ENCODE measurements at regions not wholly inside any gene's neighbourhood (a gene's known extent, or its start where the extent isn't known, plus 50 kb on each side); places are given as distances from the start of the nearest gene placed in this dataset.

GRCh38 chr14:97318380-97318779, 521.2 kb downstream of the VRK1 start:
- Histone ChIP-seq H3K27ac (no peak overlapping the region), H3K4me3 (no peak overlapping the region), H3K36me3 (no peaks in the 10 kb centered on the region)

GRCh38 chr14:97319691-97320090, 522.5 kb downstream of the VRK1 start:
- H3K9me3 ChIP-seq = peaks cover 0 to 7% of the 10 kb centered on the region in 2 donors
- H3K27me3 ChIP-seq = no peaks in the 10 kb centered on the region
- no peaks in the 10 kb centered on the region for H3K4me1 ChIP-seq
- intact Hi-C loops (cut with DNase I; ENCODE audit: low total_unique reads) = no loop called here
- H3K36me3 ChIP-seq = no peaks in the 10 kb centered on the region
- H3K27ac ChIP-seq = no peak overlapping the region
- H3K4me3 ChIP-seq = no peak overlapping the region
- TF ChIP-seq, protein P1, sequence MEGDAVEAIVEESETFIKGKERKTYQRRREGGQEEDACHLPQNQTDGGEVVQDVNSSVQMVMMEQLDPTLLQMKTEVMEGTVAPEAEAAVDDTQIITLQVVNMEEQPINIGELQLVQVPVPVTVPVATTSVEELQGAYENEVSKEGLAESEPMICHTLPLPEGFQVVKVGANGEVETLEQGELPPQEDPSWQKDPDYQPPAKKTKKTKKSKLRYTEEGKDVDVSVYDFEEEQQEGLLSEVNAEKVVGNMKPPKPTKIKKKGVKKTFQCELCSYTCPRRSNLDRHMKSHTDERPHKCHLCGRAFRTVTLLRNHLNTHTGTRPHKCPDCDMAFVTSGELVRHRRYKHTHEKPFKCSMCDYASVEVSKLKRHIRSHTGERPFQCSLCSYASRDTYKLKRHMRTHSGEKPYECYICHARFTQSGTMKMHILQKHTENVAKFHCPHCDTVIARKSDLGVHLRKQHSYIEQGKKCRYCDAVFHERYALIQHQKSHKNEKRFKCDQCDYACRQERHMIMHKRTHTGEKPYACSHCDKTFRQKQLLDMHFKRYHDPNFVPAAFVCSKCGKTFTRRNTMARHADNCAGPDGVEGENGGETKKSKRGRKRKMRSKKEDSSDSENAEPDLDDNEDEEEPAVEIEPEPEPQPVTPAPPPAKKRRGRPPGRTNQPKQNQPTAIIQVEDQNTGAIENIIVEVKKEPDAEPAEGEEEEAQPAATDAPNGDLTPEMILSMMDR (IDR thresholded peaks at IDR 0.05) = no peak
- no peak for TF ChIP-seq POLR2A (IDR thresholded peaks at IDR 0.05)
- TF ChIP-seq POLR2AphosphoS5 (IDR thresholded peaks at IDR 0.05) = no peak
- DNase-seq (ENCODE audit: low spot score in 2 of 2) = no peak

More at GRCh38 chr14:97318380-97318779, 521.2 kb downstream of the VRK1 start:
- no peaks in the 10 kb centered on the region for H3K4me1 ChIP-seq
- peaks cover 5 to 20% of the 10 kb centered on the region in 2 donors for H3K9me3 ChIP-seq
- no peak for DNase-seq (ENCODE audit: low spot score in 2 of 2)
- no peaks in the 10 kb centered on the region for H3K27me3 ChIP-seq
- intact Hi-C loops (cut with DNase I; ENCODE audit: low total_unique reads) = no loop called here
- TF ChIP-seq POLR2AphosphoS5 (IDR thresholded peaks at IDR 0.05) = no peak

GRCh38 chr14:97328743-97329142, 531.6 kb downstream of the VRK1 start:
- H3K27me3 ChIP-seq = no peaks in the 10 kb centered on the region

GRCh38 chr14:97329701-97330100, 532.5 kb downstream of the VRK1 start:
- intact Hi-C loops (cut with DNase I; ENCODE audit: low total_unique reads) = no loop called here
- TF ChIP-seq POLR2AphosphoS5 (IDR thresholded peaks at IDR 0.05) = no peak
- no peak for TF ChIP-seq POLR2A (IDR thresholded peaks at IDR 0.05)
- TF ChIP-seq, protein P1 (IDR thresholded peaks at IDR 0.05) = no peak

More at GRCh38 chr14:97328743-97329142, 531.6 kb downstream of the VRK1 start:
- Histone ChIP-seq H3K36me3 (no peaks in the 10 kb centered on the region), H3K9me3 (no peaks in the 10 kb centered on the region), H3K4me3 (no peak overlapping the region), H3K27ac (no peak overlapping the region), H3K4me1 (no peaks in the 10 kb centered on the region)
- intact Hi-C loops (cut with DNase I; ENCODE audit: low total_unique reads) = no loop called here
- DNase-seq (ENCODE audit: low spot score in 2 of 2) = no peak
- TF ChIP-seq POLR2AphosphoS5 (IDR thresholded peaks at IDR 0.05) = no peak
- TF ChIP-seq, protein P1 (IDR thresholded peaks at IDR 0.05) = no peak
- no peak for TF ChIP-seq POLR2A (IDR thresholded peaks at IDR 0.05)

DNA sequence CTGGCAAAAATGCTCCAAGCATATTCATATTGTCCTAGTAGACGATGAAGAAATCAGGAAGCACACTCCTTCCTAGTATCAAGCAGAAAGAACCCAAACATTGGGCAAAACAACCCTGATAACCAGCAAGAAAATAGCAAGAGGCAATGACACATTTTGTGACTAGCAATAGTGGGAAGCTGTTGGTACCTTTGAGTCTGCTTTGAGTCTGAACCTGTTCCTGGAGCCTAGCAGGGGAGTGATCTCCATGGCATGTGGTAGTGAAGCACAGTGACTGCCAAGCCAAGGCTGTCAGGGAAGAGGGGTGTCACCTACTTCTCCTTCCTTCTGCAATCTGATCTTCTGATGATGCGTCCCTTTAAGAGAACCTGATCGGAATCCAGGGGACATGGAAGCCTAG, 533.9 kb downstream of the VRK1 start:
- TF ChIP-seq POLR2A (IDR thresholded peaks at IDR 0.05) (no peak), POLR2AphosphoS5 (IDR thresholded peaks at IDR 0.05) (no peak)
- TF ChIP-seq, protein P1 (IDR thresholded peaks at IDR 0.05) = no peak
- H3K27ac ChIP-seq = no peak overlapping the region
- intact Hi-C loops (cut with DNase I; ENCODE audit: low total_unique reads) = no loop called here
- no peaks in the 10 kb centered on the region for H3K27me3 ChIP-seq
- H3K4me3 ChIP-seq = no peak overlapping the region
- no peaks in the 10 kb centered on the region for H3K9me3 ChIP-seq
- no peak for DNase-seq (ENCODE audit: low spot score in 2 of 2)
- H3K4me1 ChIP-seq = no peaks in the 10 kb centered on the region
- no peaks in the 10 kb centered on the region for H3K36me3 ChIP-seq

More at GRCh38 chr14:97329701-97330100, 532.5 kb downstream of the VRK1 start:
- DNase-seq (ENCODE audit: low spot score in 2 of 2) = no peak
- no peak overlapping the region for H3K27ac ChIP-seq
- H3K9me3 ChIP-seq = no peaks in the 10 kb centered on the region
- no peaks in the 10 kb centered on the region for H3K36me3 ChIP-seq
- H3K4me3 ChIP-seq = no peak overlapping the region
- H3K4me1 ChIP-seq = no peaks in the 10 kb centered on the region
- no peaks in the 10 kb centered on the region for H3K27me3 ChIP-seq

DNA sequence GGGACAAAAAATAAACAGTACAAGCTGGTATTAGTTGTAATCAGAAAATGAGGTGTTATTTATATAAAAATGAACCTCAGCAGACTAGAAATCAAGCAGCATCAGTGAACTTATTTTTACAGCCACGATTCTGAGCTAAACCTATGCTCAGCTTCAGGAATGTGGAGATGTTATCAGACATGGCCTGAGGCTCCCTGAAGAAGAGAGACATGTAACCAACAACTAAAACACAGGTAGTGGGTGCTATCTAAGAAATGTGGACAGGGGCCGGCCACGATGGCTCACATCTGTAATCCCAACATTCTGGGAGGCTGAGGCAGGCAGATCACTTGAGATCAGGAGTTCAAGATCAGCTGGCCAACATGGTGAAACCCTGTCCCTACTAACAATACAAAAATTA, 534.3 kb downstream of the VRK1 start:
- Histone ChIP-seq H3K27ac (no peak overlapping the region), H3K36me3 (no peaks in the 10 kb centered on the region), H3K9me3 (no peaks in the 10 kb centered on the region), H3K4me3 (no peak overlapping the region), H3K4me1 (no peaks in the 10 kb centered on the region), H3K27me3 (no peaks in the 10 kb centered on the region)
- no peak for TF ChIP-seq POLR2AphosphoS5 (IDR thresholded peaks at IDR 0.05)
- TF ChIP-seq POLR2A (IDR thresholded peaks at IDR 0.05) = no peak
- TF ChIP-seq, protein P1 (IDR thresholded peaks at IDR 0.05) = no peak
- intact Hi-C loops (cut with DNase I; ENCODE audit: low total_unique reads) = no loop called here
- no peak for DNase-seq (ENCODE audit: low spot score in 2 of 2)

All from breast epithelium (tissue), 4 donors.